B cell (primary cell): ENCODE measurements at regions not wholly inside any gene's neighbourhood (a gene's known extent, or its start where the extent isn't known, plus 50 kb on each side); places are given as distances from the start of the nearest gene placed in this dataset.

Source experiments
- EZH2 ChIP-seq: IDR thresholded peaks from 2 replicates; pipeline ENCODE4 v1.6.1; 2012; ENCODE audit warnings: borderline replicate concordance, low read depth, mild to moderate bottlenecking, moderate library complexity, low read length; ENCODE audit not compliant: insufficient read depth, poor library complexity, severe bottlenecking
- TF ChIP-seq, protein P1 (sequence below): fragments of 200-600 bp; IDR thresholded peaks from one replicate; pipeline ENCODE4 v1.8.0; 2022; ENCODE audit warnings: antibody characterized with exemption, mild to moderate bottlenecking

DNA sequence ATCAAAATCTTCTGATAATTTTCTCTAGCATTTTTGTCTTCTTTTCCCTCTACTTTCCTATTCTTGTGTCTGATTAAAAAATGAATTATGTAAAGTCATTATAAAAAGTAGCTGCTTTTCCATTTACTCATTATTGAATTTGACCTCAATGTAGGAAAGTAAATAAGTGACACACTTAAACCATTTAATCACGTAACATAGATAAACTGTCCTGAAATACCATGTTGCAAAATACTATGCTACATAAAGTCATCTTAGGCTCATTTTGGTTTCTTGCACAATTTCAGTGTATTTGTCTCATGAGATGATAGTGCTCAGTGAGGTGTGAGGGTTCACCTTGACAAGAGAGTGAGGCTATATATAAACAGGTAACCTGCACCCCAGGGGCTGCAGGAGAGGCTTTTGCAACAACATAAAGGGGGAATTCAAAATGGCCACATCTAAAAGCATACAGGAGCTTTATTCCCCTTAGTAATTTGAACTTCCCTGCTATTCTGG lies 502.7 kb downstream of the RNF144A start:
- TF ChIP-seq, protein P1, sequence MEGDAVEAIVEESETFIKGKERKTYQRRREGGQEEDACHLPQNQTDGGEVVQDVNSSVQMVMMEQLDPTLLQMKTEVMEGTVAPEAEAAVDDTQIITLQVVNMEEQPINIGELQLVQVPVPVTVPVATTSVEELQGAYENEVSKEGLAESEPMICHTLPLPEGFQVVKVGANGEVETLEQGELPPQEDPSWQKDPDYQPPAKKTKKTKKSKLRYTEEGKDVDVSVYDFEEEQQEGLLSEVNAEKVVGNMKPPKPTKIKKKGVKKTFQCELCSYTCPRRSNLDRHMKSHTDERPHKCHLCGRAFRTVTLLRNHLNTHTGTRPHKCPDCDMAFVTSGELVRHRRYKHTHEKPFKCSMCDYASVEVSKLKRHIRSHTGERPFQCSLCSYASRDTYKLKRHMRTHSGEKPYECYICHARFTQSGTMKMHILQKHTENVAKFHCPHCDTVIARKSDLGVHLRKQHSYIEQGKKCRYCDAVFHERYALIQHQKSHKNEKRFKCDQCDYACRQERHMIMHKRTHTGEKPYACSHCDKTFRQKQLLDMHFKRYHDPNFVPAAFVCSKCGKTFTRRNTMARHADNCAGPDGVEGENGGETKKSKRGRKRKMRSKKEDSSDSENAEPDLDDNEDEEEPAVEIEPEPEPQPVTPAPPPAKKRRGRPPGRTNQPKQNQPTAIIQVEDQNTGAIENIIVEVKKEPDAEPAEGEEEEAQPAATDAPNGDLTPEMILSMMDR, result no peak
- TF ChIP-seq EZH2, result no peak
